GM10266 (cell line): ENCODE measurements at regions not wholly inside any gene's neighbourhood (a gene's known extent, or its start where the extent isn't known, plus 50 kb on each side); places are given as distances from the start of the nearest gene placed in this dataset.

ENCODE experiments used
- DNase-seq: peaks from one replicate; pipeline ENCODE4 v3.0.0; 2012; ENCODE audit errors: extremely low spot score
- CTCF ChIP-seq: IDR thresholded peaks from 2 replicates; pipeline ENCODE4 v1.5.1; 2012; ENCODE audit warnings: mild to moderate bottlenecking, low read depth; ENCODE audit not compliant: control insufficient read depth, insufficient read depth; ENCODE audit errors: missing control alignments

- no peak for DNase-seq
- no peak for TF ChIP-seq CTCF
Observed at GRCh38 chr13:30151388-30151787, 156.0 kb downstream of the KATNAL1 start.

GRCh38 chr13:30149248-30149647, 158.1 kb downstream of the KATNAL1 start:
- TF ChIP-seq CTCF: no peak
- no peak for DNase-seq

GRCh38 chr13:30148786-30149185, 158.6 kb downstream of the KATNAL1 start:
- TF ChIP-seq CTCF: no peak
- DNase-seq: no peak

- no peak for TF ChIP-seq CTCF
- DNase-seq: no peak
Observed at GRCh38 chr13:30148171-30148754, 159.1 kb downstream of the KATNAL1 start.

- DNase-seq: no peak
- TF ChIP-seq CTCF: peak; percentile 18
Observed at GRCh38 chr13:30147421-30147820, 159.9 kb downstream of the KATNAL1 start.

- TF ChIP-seq CTCF: no peak
- DNase-seq: no peak
Observed at GRCh38 chr13:30147015-30147414, 160.3 kb downstream of the KATNAL1 start.

GRCh38 chr13:30145709-30146367, 161.5 kb downstream of the KATNAL1 start:
- TF ChIP-seq CTCF: no peak
- peak; percentile 68 for DNase-seq
